ENCODE measurements at regions not wholly inside any gene's neighbourhood (a gene's known extent, or its start where the extent isn't known, plus 50 kb on each side); places are given as distances from the start of the nearest gene placed in this dataset.

DNA sequence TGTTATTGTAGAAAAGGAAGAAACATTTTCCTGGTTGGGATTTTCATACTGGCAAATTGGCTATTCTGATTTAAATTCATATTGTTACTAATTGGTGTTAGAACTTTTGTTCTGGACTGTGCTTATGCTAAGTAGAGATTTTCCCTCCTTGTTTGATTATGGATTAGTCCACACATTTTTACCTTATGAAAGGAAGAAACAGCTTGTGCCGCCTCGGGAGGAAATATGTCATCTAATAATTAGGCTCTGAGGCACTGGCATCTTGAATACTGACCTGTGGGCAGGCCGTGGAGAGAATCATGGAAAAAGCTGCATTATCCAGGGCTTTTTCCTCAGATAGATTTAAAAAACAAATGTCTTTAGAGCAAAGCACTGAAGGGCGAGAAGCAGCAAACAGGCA is 344.3 kb upstream of the TBL1XR1 start:
- intact Hi-C loops (cut with DNase I; ENCODE audit: low total_unique reads): no loop called here
- H3K27me3 ChIP-seq: no peaks in the 10 kb centered on the region
- H3K36me3 ChIP-seq: no peaks in the 10 kb centered on the region
- H3K4me3 ChIP-seq: no peak overlapping the region
- H3K9me3 ChIP-seq: no peaks in the 10 kb centered on the region
- DNase-seq (ENCODE audit: low spot score in 2 of 2): no peak
- H3K27ac ChIP-seq: no peak overlapping the region
- no peak for TF ChIP-seq POLR2A (IDR thresholded peaks at IDR 0.05)
- H3K4me1 ChIP-seq: peaks cover 3 to 7% of the 10 kb centered on the region in 2 donors

- Histone ChIP-seq H3K27me3 (no peaks in the 10 kb centered on the region), H3K36me3 (no peaks in the 10 kb centered on the region), H3K4me1 (peaks cover 0 to 5% of the 10 kb centered on the region in 2 donors), H3K9me3 (no peaks in the 10 kb centered on the region), H3K27ac (no peak overlapping the region), H3K4me3 (no peak overlapping the region)
- TF ChIP-seq CTCF (IDR thresholded peaks at IDR 0.05) (no peak), POLR2AphosphoS5 (IDR thresholded peaks at IDR 0.05) (no peak), POLR2A (IDR thresholded peaks at IDR 0.05) (no peak)
- no peak for DNase-seq (ENCODE audit: low spot score in 2 of 2)
- intact Hi-C loops (cut with DNase I; ENCODE audit: low total_unique reads): no loop called here
Measured at GRCh38 chr3:177545964-177546363, 348.7 kb upstream of the TBL1XR1 start.

DNA sequence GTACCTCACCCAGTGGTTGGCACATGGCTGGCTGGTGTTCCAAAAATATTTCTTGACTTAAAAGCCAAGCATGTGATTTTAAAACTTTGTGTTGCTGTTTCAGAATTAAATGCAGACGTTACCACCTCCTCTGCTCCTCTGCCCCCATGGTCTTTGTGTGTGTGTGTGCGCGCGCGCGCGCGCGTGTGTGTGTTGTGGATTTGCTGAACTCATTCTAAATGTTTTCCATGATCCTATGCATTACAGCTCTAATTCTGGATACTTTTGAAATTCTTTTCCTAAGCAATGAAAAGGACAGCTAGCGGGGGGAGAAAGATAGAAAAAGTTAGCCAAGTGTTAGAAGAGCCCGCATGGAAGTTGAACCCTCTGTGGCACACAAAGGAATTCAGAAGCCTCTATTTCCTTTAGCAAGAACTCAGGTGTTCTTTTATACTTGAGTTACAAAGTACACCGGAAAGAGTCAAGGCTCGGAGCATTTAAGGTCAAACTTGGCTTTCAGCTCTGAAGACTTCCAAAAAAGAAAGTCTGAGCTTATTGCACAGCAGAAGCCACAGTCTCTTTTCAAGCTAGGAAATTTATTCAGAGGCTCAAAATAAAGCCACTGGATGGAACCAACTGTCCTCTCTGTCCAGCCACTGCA is 350.5 kb upstream of the TBL1XR1 start:
- Histone ChIP-seq H3K9me3 (no peaks in the 10 kb centered on the region), H3K27ac (no peak overlapping the region), H3K27me3 (no peaks in the 10 kb centered on the region), H3K4me3 (no peak overlapping the region), H3K36me3 (no peaks in the 10 kb centered on the region), H3K4me1 (peaks cover 0 to 5% of the 10 kb centered on the region in 2 donors)
- intact Hi-C loops (cut with DNase I; ENCODE audit: low total_unique reads): no loop called here
- no peak for DNase-seq (ENCODE audit: low spot score in 2 of 2)
- no peak for TF ChIP-seq POLR2A (IDR thresholded peaks at IDR 0.05)
- no peak for TF ChIP-seq POLR2AphosphoS5 (IDR thresholded peaks at IDR 0.05)
- no peak for TF ChIP-seq CTCF (IDR thresholded peaks at IDR 0.05)

- intact Hi-C loops (cut with DNase I; ENCODE audit: low total_unique reads): no loop called here
- peaks cover 0 to 5% of the 10 kb centered on the region in 2 donors for H3K4me1 ChIP-seq
- TF ChIP-seq POLR2A (IDR thresholded peaks at IDR 0.05) (no peak), POLR2AphosphoS5 (IDR thresholded peaks at IDR 0.05) (no peak), CTCF (IDR thresholded peaks at IDR 0.05) (no peak)
- no peaks in the 10 kb centered on the region for H3K27me3 ChIP-seq
- DNase-seq (ENCODE audit: low spot score in 2 of 2): no peak
- H3K4me3 ChIP-seq: no peak overlapping the region
- H3K27ac ChIP-seq: no peak overlapping the region
- no peaks in the 10 kb centered on the region for H3K9me3 ChIP-seq
- H3K36me3 ChIP-seq: no peaks in the 10 kb centered on the region
Measured at GRCh38 chr3:177550667-177551066, 353.4 kb upstream of the TBL1XR1 start.

GRCh38 chr3:177551431-177551836 is 354.2 kb upstream of the TBL1XR1 start:
- Histone ChIP-seq H3K27ac (no peak overlapping the region), H3K4me1 (peaks cover 0 to 5% of the 10 kb centered on the region in 2 donors), H3K27me3 (no peaks in the 10 kb centered on the region), H3K4me3 (no peak overlapping the region), H3K36me3 (no peaks in the 10 kb centered on the region), H3K9me3 (no peaks in the 10 kb centered on the region)
- intact Hi-C loops (cut with DNase I; ENCODE audit: low total_unique reads): no loop called here
- TF ChIP-seq CTCF (IDR thresholded peaks at IDR 0.05): no peak
- no peak for TF ChIP-seq POLR2AphosphoS5 (IDR thresholded peaks at IDR 0.05)
- no peak for TF ChIP-seq POLR2A (IDR thresholded peaks at IDR 0.05)
- DNase-seq (ENCODE audit: low spot score in 2 of 2): no peak

Measured in breast epithelium (tissue), 4 donors.